ENCODE measurements at regions not wholly inside any gene's neighbourhood (a gene's known extent, or its start where the extent isn't known, plus 50 kb on each side); places are given as distances from the start of the nearest gene placed in this dataset.

DNA sequence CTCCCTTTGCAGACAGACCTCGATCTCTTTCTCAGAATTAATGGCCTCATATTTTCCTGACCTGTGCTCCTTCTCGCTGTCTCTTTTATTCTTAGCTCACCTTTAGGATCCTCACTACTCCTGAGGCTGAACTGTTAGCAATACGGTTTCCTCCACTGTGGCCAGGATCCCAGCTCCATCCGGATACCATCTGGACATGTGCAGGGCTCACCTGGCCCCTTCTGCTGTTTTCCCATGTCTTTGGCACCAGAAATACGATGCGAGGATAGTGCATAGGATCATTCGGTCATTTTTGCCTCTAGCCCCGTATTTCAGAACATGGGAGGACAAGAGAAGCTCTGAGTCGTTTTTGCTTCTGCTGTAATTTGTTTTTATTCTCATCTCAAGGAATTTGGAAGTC lies 108.5 kb upstream of the KIF26B start:
- Mint-ChIP-seq H3K36me3 (no peaks in the 10 kb centered on the region), H3K27ac (no peak overlapping the region), H3K4me3 (no peak overlapping the region)

DNA sequence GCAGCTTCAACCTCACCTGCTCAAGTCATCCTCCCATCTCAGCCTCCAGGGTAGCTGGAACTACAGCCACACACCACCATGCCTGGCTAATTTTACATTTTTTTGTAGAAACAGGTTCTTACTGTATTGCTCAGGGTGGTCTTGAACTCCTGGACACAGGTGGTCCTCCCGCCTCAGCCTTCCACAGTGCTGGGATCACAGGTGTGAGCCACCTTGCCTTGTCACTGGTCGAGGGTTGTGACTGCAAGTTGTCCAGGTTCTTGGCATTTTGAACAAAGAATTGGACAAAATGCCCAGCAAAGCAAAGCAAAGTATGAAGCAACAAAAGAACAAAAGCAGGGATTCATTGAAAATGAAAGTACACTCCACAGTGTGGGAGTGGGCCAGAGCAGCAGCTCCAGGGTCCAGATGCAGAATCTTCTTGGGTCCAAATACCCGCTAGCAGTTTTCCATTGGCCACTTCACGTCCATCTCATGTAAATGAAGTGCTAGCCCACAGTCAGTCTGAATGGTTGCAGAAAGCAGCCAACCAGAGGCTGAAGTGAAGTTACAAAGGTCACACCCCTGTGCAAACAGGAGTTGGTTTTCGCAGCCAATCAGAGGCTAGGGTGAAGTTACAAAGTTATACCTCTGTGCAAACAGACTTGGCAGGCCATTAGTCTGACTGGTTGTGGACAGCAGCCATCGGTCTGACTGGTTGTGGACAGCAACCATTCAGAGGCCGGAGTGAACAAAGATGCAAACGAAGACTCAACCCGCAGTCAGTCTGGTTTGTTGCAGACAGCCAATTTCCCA lies 109.5 kb upstream of the KIF26B start:
- Histone ChIP-seq H3K4me1 (peaks cover 37% of the 10 kb centered on the region), H3K79me2 (ENCODE audit: low read depth) (no peaks in the 10 kb centered on the region), H3K27me3 (no peaks in the 10 kb centered on the region), H3K9me3 (ENCODE audit: low read depth) (no peaks in the 10 kb centered on the region), H4K20me1 (ENCODE audit: low read depth) (peaks cover 19% of the 10 kb centered on the region), H3F3A (ENCODE audit: low read depth) (peaks cover 40% of the 10 kb centered on the region), H3K36me3 (no peaks in the 10 kb centered on the region), H3K9ac (no peak overlapping the region), H2AFZ (replicated peaks) (peak overlapping the region; percentile 40), H3K27ac (no peak overlapping the region), H3K4me3 (no peak overlapping the region), H3K4me2 (no peak overlapping the region)
- peak; percentile 33 for DNase-seq (ENCODE audit: low spot score)
- Mint-ChIP-seq H3K4me1 (peaks cover 28% of the 10 kb centered on the region), H3K36me3 (no peaks in the 10 kb centered on the region), H3K27ac (no peak overlapping the region), H3K9me3 (no peaks in the 10 kb centered on the region), H3K27me3 (ENCODE audit: insufficient read depth, low read depth) (peaks cover 3% of the 10 kb centered on the region), H3K4me3 (no peak overlapping the region)
- TF ChIP-seq EZH2phosphoT487 (IDR thresholded peaks at IDR 0.05), result no peak
- TF ChIP-seq, protein P1, sequence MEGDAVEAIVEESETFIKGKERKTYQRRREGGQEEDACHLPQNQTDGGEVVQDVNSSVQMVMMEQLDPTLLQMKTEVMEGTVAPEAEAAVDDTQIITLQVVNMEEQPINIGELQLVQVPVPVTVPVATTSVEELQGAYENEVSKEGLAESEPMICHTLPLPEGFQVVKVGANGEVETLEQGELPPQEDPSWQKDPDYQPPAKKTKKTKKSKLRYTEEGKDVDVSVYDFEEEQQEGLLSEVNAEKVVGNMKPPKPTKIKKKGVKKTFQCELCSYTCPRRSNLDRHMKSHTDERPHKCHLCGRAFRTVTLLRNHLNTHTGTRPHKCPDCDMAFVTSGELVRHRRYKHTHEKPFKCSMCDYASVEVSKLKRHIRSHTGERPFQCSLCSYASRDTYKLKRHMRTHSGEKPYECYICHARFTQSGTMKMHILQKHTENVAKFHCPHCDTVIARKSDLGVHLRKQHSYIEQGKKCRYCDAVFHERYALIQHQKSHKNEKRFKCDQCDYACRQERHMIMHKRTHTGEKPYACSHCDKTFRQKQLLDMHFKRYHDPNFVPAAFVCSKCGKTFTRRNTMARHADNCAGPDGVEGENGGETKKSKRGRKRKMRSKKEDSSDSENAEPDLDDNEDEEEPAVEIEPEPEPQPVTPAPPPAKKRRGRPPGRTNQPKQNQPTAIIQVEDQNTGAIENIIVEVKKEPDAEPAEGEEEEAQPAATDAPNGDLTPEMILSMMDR (IDR thresholded peaks at IDR 0.05), result no peak
- no peak for TF ChIP-seq EZH2 (IDR thresholded peaks at IDR 0.05)

More for the DNA sequence above, 108.5 kb upstream of the KIF26B start:
- Mint-ChIP-seq H3K4me1 (peaks cover 24% of the 10 kb centered on the region), H3K27me3 (ENCODE audit: insufficient read depth, low read depth) (peaks cover 3% of the 10 kb centered on the region), H3K9me3 (no peaks in the 10 kb centered on the region)
- H3K4me3 ChIP-seq, result no peak overlapping the region
- no peaks in the 10 kb centered on the region for H3K9me3 ChIP-seq (ENCODE audit: low read depth)
- H2AFZ ChIP-seq (replicated peaks), result no peak overlapping the region
- H3K9ac ChIP-seq, result no peak overlapping the region
- H3F3A ChIP-seq (ENCODE audit: low read depth), result peaks cover 33% of the 10 kb centered on the region
- no peaks in the 10 kb centered on the region for H3K36me3 ChIP-seq
- no peak overlapping the region for H3K27ac ChIP-seq
- TF ChIP-seq, protein P1 (IDR thresholded peaks at IDR 0.05), result no peak
- TF ChIP-seq EZH2 (IDR thresholded peaks at IDR 0.05) (no peak), EZH2phosphoT487 (IDR thresholded peaks at IDR 0.05) (no peak)
- H3K27me3 ChIP-seq, result no peaks in the 10 kb centered on the region
- peaks cover 29% of the 10 kb centered on the region for H3K4me1 ChIP-seq
- peaks cover 13% of the 10 kb centered on the region for H4K20me1 ChIP-seq (ENCODE audit: low read depth)
- no peaks in the 10 kb centered on the region for H3K79me2 ChIP-seq (ENCODE audit: low read depth)
- DNase-seq (ENCODE audit: low spot score), result no peak
- peak overlapping the region; percentile 7 for H3K4me2 ChIP-seq

GRCh38 chr1:245043611-245043940 lies 111.2 kb upstream of the KIF26B start:
- peaks cover 5% of the 10 kb centered on the region for H3K9me3 Mint-ChIP-seq
- Histone ChIP-seq H3K27ac (no peak overlapping the region), H3K4me2 (no peak overlapping the region), H3F3A (ENCODE audit: low read depth) (peaks cover 40% of the 10 kb centered on the region), H3K79me2 (ENCODE audit: low read depth) (no peaks in the 10 kb centered on the region), H3K36me3 (no peaks in the 10 kb centered on the region), H3K4me1 (peaks cover 37% of the 10 kb centered on the region), H3K4me3 (no peak overlapping the region), H3K27me3 (no peaks in the 10 kb centered on the region), H3K9me3 (ENCODE audit: low read depth) (no peaks in the 10 kb centered on the region), H4K20me1 (ENCODE audit: low read depth) (peaks cover 19% of the 10 kb centered on the region), H2AFZ (replicated peaks) (no peak overlapping the region), H3K9ac (no peak overlapping the region)
- TF ChIP-seq EZH2phosphoT487 (IDR thresholded peaks at IDR 0.05), result no peak
- TF ChIP-seq, protein P1 (IDR thresholded peaks at IDR 0.05), result no peak
- no peak overlapping the region for H3K4me3 Mint-ChIP-seq
- H3K27ac Mint-ChIP-seq, result no peak overlapping the region
- H3K4me1 Mint-ChIP-seq, result peaks cover 28% of the 10 kb centered on the region
- peaks cover 3% of the 10 kb centered on the region for H3K27me3 Mint-ChIP-seq (ENCODE audit: insufficient read depth, low read depth)
- DNase-seq (ENCODE audit: low spot score), result no peak
- H3K36me3 Mint-ChIP-seq, result peaks cover 5% of the 10 kb centered on the region
